OCI-LY1 (cell line): ENCODE measurements at regions not wholly inside any gene's neighbourhood (a gene's known extent, or its start where the extent isn't known, plus 50 kb on each side); places are given as distances from the start of the nearest gene placed in this dataset.

ENCODE experiments used
- EZH2 ChIP-seq: fragments of 200-600 bp; sonication (generic), shearing (Covaris generic); IDR thresholded peaks from 2 replicates; pipeline ENCODE4 v1.8.0; 2017; ENCODE audit warnings: borderline replicate concordance, mixed run types, mild to moderate bottlenecking, antibody characterized with exemption, low read length, moderate library complexity, mixed read lengths
- TF ChIP-seq, protein P1 (sequence below): fragments of 200-600 bp; sonication (generic), shearing (Covaris generic); IDR thresholded peaks from 2 replicates; pipeline ENCODE4 v1.5.1; 2017; ENCODE audit warnings: mild to moderate bottlenecking, antibody characterized with exemption, low read length, moderate library complexity, mixed read lengths

DNA sequence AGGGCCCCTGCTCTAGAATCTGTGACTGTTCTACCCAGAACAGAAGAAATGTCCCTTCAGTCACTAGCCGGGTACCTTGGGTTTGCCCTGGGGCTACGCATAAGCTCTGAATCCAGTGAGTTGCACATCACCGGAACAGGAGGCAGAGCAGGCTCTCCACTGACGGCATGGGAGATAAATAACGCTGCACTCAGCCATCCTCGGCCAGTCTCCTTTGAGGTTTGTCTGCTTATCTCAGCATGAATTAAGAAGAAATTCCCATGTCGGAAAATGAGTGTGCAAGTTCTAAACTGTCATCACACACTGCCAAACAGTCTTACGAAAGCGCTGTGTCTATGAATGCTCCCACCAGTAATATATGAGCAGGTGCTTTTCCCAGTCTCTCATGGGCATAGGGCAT is 90.8 kb downstream of the FAM50B start:
- TF ChIP-seq, protein P1, sequence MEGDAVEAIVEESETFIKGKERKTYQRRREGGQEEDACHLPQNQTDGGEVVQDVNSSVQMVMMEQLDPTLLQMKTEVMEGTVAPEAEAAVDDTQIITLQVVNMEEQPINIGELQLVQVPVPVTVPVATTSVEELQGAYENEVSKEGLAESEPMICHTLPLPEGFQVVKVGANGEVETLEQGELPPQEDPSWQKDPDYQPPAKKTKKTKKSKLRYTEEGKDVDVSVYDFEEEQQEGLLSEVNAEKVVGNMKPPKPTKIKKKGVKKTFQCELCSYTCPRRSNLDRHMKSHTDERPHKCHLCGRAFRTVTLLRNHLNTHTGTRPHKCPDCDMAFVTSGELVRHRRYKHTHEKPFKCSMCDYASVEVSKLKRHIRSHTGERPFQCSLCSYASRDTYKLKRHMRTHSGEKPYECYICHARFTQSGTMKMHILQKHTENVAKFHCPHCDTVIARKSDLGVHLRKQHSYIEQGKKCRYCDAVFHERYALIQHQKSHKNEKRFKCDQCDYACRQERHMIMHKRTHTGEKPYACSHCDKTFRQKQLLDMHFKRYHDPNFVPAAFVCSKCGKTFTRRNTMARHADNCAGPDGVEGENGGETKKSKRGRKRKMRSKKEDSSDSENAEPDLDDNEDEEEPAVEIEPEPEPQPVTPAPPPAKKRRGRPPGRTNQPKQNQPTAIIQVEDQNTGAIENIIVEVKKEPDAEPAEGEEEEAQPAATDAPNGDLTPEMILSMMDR: no peak
- no peak for TF ChIP-seq EZH2
